GM19351 (cell line): ENCODE measurements at regions not wholly inside any gene's neighbourhood (a gene's known extent, or its start where the extent isn't known, plus 50 kb on each side); places are given as distances from the start of the nearest gene placed in this dataset.
"Not testable (repeated sequence)": the region's sequence is repeated elsewhere in the genome, so short reads cannot be mapped to it uniquely, and the experiment has no call there.

Experiments used
- ATAC-seq: cut with Tn5 transposase; IDR thresholded peaks from one replicate; pipeline ENCODE4 v1.9.1; 2021; ENCODE audit warnings: mild to moderate bottlenecking, moderate library complexity; ENCODE audit not compliant: unreplicated experiment

DNA sequence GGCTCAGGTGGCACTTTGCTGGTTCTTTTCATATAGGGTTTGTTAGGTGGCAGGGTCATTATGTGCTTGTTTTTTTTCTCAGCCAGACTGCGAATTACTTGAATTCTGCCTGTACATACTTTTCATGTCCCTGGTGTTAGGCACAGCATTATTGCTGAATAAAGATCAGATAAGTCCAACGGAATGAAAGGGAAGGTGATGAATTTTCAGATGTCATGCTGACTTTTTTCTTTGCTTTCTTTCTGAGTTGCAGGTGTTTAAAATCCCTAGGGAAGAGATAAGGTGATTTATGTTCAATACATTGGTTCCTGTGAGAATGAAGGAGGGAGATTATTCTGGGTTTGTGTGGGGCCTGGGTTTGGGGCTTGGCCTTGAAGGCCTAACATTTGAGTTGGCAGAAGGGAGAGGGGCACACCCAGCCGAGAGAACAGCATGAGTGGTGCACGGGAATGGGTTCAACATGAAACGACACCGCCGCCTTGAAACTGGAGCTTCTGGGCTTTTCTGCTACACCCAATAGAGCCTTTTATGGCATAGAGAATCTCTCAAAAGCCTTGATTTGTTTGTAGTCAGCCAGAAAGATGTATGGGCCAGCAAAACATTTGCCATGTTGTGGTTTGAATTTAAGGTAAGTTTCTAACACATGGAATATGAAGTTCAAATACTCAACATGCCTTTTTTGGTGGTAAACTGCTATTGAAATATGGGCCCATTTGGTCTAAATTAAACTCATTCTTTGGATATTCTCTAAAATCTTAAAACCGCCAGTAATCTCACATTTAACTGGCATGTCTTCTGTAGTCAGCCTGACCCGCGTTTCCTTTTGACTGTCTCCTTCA is 477.0 kb downstream of the PCNX1 start:
- no peak for ATAC-seq

DNA sequence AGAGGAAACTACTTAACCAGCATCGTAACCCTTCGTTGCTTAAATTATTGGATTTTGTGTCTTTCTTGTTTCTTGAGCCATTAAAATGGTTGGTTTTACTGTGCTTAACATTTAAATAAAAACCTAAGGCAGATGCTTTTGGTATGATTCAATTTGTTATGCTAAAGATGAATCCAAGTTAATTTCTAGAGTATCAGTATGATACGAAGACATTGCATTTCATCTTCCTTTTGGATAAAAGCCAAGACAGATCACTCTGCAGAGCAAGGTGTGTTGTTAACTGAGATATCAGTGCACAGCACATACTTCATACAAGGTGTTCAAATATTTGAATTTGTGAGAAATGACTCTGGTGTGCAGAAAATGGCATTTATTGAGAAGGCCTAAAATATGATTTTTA is 480.5 kb downstream of the PCNX1 start:
- ATAC-seq, result no peak

DNA sequence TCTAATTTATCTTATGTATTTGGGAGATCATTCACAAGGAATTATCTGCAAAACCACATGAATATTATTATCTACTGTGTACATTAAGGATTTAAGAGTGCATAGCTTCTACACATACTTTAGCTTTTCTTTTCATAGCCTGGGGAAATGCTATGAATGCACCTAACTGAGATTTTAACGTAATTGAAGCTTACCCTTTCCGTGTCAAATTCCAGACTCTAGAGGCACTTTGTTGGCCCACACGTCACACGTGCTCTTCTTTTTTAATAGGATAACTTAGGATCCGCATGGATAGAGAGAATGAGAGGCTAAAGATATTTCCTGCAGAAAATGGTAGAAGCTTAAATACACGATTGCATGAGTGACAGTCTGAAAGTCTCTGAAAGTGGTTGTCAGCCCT is 481.1 kb downstream of the PCNX1 start:
- ATAC-seq, result no peak

DNA sequence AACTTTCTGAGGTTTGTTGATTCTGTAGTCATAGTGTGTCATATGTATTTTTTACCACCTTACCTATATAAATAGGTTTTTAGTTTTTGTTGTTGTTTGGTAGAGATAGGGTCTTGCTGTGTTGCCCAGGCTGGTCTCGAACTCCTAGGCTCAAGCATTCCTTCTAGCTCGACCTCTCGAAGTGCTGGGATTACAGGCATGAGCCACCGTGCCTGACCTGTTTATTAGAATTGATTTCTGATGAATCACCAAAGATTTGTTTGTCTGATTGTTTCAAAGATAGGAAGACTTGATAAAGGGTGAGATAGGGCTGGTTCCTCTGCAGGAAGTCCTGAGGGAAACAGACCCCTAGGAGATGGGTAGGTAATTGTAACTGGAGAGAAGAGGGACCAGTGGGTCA is 481.6 kb downstream of the PCNX1 start:
- ATAC-seq, result no peak

DNA sequence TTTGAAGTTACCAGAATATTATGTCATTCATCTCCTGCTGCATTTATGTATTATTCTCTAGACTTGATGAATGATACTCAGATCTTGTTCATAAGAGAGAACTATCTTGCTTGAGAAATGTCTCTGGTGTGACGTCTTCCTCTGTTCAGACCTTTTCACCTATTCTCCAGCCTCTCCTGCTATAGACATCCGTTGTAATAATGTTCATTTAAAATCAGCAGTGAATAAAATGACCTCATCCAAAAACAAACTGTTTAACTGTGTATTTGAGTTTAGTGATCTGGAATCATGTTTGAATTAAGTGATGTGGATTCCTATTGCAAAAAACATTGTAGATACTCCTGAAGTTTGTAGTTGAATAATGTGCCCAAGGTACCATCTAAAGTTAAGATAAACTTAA is 487.1 kb downstream of the PCNX1 start:
- ATAC-seq, result no peak

DNA sequence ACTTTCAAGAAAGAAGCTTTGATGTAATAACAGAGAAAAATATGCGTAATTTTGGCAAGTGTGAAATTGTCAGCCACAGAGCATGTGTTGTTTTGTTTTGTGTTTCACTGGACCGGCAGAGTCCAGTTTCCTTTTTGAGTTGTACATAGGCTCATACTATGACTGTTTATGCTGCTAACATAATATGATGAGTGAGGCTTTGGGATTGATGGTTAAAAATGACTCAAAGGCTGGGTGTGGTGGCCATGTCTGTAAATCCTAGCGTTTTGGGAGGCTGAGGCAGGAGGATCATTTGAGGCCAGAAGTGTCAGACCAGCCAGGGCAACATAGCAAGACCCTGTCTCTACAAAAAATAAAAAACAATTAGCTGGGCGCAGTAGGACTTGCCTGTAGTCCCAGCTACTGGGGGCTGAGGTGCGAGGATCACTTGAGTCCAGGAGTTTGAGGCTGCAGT is 487.9 kb downstream of the PCNX1 start:
- ATAC-seq, result no peak

DNA sequence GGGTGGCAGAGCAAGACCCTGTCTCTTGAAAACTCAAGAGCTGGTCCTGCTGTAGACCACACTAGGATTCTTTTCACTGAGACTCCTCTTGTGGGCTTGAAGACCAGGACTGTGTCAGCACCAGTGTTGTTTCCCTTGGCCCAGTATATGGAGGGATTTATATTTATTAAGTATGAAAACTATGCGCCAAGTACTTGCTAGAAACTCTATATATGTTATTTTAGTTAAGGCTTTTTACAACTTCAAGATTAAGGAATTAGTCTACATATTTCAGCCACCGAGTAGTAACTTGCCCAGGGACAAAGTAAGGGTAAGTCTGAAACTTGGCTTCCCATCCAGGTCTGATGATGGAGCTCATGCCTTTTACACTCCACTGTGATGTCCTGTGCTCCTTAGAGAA is 488.4 kb downstream of the PCNX1 start:
- no peak for ATAC-seq

DNA sequence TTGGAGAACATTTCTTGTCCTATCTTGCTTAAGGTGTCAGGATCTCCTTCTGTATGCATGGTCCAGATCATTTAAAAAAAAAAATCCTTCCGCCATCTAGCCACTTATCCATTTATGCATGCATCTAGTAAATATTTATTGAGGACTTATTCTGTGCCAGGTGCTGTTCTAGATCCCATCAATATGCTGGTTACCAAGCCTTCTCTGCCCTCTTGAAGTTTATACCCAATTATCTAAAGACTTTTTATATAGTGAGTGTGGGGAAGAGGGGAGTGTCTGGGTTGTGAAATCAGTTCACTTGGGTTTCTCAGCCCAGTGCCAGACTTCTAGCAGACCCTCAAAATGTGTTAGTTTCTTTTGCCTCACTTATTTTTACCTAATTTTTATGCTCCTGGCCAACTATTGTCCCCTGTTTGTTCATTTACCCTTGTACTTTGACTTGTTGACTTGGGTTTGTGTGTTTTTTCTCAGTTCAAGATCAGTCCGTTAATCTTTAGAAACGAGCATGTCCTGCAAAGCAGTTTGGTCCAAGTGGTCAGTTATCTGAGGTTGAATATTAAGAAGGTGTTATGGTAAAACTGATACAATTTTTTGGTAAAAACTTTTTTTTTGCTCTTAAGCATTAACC is 488.9 kb downstream of the PCNX1 start:
- no peak for ATAC-seq

DNA sequence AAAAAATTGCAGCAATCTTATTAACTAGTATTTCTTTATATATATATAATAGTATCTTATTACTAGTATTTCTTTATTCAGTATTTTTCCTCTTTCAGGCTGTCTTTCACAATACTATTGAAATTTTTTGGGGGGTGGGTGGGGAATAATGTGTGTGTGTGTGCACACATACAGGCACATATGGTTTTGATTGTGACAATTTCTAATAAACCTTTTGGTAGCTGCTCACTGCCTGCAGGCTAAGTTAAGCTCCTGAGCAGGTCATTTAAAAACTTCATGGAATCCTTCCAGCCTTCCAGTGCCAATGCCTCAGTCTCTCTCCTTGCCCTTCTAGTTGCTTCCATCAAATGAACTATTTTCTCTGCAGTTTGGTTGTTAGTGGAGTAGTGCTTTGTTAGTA is 490.1 kb downstream of the PCNX1 start:
- ATAC-seq, result no peak

DNA sequence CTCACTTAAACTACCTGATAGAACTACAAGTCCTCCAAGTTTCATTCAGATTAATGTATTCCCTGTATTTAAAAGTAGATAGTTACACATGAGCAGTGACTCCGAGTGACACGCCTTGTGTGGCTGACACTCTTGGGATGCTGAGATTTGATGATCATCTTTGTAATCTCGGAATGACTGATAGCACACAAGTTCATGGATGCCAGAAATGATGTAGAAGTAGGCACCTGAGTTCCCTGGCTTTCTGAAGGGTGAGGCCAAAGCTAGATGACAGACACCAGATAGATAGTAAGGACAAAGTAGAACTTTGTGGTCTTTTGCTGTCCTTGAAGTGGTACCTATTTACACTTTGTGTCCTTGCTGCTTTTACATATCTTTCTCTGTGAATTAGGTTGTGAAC is 491.2 kb downstream of the PCNX1 start:
- ATAC-seq, result peak; percentile 26

DNA sequence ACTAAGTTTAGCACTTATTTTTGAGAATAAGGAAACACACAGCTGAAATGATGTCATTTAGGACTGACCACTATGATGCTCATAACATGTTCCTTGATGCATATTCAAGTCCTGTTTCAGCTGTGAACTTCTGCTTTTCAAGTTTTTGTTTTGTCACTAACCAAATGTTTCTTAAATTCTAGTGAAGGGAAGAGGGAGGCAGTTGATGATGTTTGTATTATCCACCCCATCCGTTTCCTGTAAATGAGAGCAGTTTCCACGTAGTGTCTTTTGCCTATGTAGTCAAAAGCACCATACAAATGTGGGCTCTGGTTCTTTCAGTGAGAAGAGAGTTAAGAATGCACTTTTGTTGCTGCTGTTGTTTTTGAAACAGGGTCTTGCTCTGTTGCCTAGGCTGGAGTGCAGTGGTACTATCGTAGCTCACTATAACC is 491.8 kb downstream of the PCNX1 start:
- ATAC-seq, result peak; percentile 79

DNA sequence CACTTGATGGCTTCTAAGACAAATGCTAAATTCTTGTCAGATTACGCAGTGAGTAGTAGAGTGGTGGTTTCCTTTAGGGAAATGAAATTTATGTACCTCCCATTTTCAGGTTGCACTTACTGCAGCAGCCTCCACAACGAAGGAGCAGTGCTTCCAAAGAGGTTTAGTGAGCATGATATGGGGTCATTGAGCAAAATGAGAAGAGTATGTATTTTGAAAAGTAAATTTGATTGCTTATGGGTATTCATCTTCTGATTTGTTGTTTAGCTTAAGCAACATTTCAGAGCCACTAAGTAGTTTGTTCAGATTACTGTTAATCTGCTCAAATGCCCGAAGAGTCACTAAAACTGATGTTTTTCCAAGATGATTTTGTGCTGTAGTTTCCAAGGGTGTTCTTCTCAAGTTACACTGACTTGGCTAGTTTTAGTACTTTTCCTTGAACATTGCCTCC is 493.6 kb downstream of the PCNX1 start:
- no peak for ATAC-seq

DNA sequence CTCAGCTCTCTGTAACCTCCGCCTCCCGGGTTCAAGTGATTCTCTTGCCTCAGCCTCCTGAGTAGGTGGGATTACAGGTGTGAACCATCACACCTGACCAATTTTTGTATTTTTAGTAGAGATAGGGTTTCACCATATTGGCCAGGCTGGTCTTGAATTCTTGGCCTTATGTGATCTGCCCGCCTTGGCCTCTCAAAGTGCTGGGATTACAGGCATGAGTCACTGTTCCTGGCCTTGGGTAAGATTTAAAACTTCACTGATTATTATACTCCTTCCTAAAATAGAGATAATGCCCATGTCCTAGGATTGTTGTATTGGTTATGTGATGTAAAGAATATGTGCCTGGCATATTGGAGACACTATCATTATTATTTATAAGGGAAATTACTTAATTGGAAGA is 495.2 kb downstream of the PCNX1 start:
- not testable (repeated sequence) for ATAC-seq

DNA sequence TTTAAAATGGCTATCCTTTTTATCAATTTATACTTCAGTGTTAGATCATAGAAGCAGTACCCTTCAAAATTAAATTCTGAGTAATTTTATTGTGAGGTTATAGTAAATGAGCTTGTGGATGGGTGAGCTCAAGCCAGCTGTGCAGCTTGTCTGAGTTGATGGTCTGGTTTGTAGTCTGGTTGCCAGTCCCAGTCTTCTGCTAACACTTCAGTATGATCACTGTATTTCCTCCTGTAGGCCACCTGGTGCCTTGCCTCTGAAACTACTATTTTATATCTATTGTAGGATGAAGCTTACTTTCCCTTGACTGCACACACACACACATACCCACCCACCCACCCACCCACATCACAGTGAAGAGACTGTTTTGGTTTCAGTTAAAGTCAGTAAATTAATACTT is 496.4 kb downstream of the PCNX1 start:
- peak; percentile 44 for ATAC-seq

DNA sequence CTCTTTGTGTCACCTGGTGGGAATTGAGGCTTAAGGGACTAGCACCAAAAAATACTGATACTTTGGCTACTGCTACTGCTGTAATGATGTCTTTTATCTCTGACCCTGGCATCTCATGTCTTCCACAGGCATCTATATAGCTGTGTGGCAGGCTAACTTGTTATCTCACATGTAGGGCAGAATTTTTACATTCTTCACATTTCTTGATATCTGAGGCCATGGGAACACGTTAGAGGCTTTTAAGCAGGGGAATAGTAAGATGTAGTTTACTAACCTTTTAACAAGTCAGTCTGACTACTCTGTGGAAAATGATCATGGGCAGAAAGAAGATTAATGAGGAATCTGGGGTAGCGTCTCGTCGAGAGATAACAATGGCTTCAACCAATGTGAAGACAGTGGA is 498.4 kb downstream of the PCNX1 start:
- ATAC-seq, result no peak

DNA sequence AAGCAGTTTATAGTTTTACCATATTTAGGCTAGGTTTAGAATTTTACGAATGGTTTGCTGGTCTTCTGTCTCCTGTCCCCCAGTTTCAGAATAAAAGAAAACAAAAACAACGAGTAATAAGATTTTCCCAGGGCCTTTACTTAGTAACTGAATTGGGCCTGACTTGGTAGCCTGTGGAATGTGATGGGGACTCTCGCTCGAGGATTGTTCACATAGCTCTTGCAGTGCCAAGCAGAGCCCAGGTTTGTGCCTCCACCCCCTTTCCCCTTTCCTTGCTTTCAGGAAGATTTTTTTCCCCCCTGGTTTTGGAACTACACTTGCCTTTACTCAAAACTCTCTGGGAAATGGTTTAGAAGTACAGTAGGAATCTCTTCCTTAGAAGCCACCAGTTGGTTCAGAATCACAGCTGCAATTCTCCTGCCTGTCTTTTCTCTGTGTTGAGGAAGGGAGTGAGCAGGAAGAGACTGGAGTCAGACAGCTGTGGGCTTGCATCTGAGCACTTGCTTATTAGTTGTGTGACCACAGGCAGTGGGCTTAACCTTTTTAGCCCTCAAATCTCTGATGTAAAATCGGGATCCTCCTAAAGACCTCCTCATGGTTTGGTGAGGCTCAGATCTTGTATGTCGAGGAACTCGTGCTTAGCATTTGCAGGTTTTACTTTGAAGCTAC is 501.2 kb downstream of the PCNX1 start:
- ATAC-seq, result no peak

DNA sequence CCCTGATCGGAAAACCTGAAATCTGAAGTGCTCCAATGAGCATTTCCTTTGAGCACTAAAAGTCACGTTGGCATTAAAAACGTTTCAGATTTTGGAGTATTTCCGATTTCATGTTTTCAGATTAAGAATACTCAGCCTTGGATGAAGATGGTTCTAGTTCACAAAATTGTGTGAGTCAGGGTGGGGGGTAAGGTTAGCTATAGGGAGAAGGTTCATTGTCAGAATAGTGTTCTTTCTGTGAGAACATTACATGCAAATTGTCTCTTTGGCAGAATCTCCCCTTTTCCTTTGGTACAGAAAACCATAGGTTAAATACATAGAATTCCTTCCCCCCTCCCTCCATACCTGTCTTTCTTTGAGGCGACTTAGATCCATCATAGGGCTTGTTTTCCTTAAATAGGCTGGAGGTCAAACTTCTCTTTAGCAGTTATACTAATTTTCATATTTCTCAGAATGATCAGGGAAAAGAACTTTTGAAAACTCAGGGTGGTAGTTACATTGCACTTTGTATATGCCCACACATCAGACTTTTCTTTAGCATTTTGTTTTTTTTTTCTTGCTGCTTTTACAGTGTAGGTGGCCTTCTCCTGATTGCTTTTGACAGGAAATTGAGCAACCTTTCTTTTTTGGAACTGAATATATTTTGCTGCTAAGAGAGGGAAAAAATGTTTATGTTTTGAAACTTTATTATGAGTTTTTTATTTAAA is 503.5 kb downstream of the PCNX1 start:
- no peak for ATAC-seq

DNA sequence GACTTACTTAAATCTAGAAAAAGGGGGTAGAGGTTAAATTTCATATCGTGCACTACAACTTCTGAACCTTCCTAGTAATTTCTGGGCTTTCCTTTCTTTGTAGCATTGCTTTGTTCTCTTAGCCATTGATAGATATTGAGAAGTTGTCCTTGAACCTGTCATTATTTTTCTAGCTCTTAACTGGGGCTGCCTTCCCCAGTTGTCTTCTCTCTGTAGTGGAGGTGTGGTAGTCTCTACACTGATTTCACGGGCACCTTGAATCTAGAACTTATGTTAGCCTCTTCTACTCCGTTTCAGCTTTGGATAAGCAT is 504.0 kb downstream of the PCNX1 start:
- ATAC-seq, result no peak

DNA sequence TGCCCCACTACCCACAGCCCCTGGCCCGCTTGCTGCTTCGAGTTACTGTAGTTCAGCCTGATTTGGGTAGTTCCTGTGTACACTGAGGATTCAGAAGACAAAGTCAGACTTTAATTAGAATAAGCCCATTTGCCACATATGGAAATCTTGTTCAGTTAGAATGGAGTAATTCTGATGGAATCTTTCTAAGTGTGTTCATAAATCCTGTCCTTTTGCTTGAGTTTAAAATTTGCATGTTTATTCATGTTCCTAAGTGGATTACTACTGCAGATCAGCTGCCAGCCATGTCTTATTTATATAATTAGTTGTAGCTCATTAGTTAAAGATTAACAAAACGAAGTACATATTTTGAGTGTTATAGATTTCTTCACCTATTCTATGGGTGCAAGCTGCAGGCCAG is 504.5 kb downstream of the PCNX1 start:
- ATAC-seq, result no peak

DNA sequence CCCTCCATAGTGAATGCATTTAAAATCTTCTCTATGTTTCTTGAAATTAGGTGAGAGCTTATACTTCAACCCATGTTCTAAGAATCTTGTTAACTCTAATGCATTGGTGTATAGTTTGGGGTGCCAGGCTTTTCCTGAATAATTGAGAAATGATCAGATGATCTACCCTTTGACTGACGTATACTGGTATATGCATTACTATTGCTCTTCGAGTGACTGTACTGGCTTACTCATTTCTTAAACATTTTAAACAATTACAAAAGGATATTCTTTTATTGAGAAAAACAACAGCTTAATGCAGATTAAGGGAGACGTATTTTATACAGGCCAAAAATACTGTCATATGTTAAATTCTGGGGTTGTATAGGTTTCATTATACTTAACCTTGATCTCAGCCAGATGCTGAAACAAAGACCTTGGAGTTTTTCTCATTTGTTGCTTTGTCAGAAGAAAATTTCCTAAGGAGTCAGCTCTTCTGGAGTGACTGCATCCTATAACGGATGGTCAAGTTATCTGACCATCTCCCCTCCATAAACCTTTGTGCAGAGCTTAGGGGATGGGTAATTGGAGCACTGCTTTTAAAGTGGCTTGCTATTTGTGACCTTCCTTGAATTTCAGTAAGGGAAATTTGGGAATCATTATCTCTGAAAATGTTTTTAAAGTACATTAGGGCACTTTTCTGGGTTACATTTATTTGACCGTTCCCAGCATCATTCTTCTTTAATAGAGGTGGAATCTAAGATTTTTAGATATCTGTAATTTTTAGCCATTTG is 507.6 kb downstream of the PCNX1 start:
- ATAC-seq, result no peak

DNA sequence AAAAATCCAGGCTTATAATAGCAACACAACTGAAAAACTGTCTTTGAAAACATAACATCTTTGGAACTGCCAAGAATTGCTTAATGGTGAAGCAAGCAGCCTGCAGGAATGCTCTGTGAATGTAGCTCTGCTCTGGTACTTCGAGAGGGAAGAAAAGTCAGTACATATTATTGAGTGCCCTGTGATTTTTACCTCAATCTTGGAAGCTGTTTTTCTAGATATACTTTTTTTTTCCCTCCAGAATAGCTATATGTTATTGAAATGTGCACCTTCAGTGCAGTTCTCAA is 508.1 kb downstream of the PCNX1 start:
- no peak for ATAC-seq
